Gastroesophageal sphincter (tissue), 4 donors: ENCODE measurements at regions not wholly inside any gene's neighbourhood (a gene's known extent, or its start where the extent isn't known, plus 50 kb on each side); places are given as distances from the start of the nearest gene placed in this dataset.

Experiments
- ATAC-seq: fragments of 150-250 bp; one replicate; pipeline ENCODE4 v1.9.1; 2016; ENCODE audit warnings: mild to moderate bottlenecking, moderate library complexity
- H3K27ac ChIP-seq, 4 donors: fragments of 200-600 bp; sonication (generic) in 3 of 4; 1 replicate in 3 of 4; 2 replicates in 1 of 4; pipeline ENCODE4 v1.5.1; 2016 to 2019
- H3K27me3 ChIP-seq: fragments of 200-600 bp; sonication (generic); one replicate; pipeline ENCODE4 v1.5.1; 2019
- H3K36me3 ChIP-seq, 2 donors: fragments of 200-600 bp; sonication (generic); one replicate each; pipeline ENCODE4 v1.5.1; 2019; ENCODE audit warnings: control low read depth in 1 of 2
- H3K4me1 ChIP-seq, 3 donors: fragments of 200-600 bp; sonication (generic); 1 replicate in 2 of 3; 2 replicates in 1 of 3; pipeline ENCODE4 v1.5.1; 2016 to 2019; ENCODE audit warnings: control low read depth in 2 of 3
- H3K4me3 ChIP-seq, 2 donors: fragments of 200-600 bp; sonication (generic); one replicate each; pipeline ENCODE4 v1.5.1; 2019; ENCODE audit warnings: mild to moderate bottlenecking in 1 of 2, moderate library complexity in 1 of 2
- H3K9me3 ChIP-seq, 3 donors: fragments of 200-600 bp; sonication (generic); one replicate each; pipeline ENCODE4 v1.5.1; 2017 to 2019; ENCODE audit warnings: control low read depth in 2 of 3
- EP300 ChIP-seq: sonication (generic); formaldehyde crosslinking; IDR thresholded peaks from one replicate; pipeline ENCODE4 v1.6.1; 2017; ENCODE audit warnings: antibody characterized with exemption, mild to moderate bottlenecking
- POLR2A ChIP-seq, 2 donors: fragments of 450-650 bp; IDR thresholded peaks; one replicate each; pipeline ENCODE4 v1.6.1; 2017; ENCODE audit warnings: antibody characterized with exemption in 2 of 2, mild to moderate bottlenecking in 2 of 2, moderate library complexity in 1 of 2
- POLR2AphosphoS5 ChIP-seq: sonication (generic); formaldehyde crosslinking; IDR thresholded peaks from one replicate; pipeline ENCODE4 v1.6.1; 2017; ENCODE audit warnings: antibody characterized with exemption
- WGBS, 2 donors: methylation state at CpG; one replicate each; pipeline ENCODE4 v1.1.5; 2018; ENCODE audit warnings: low coverage in 1 of 2; 5-methylcytosine and 5-hydroxymethylcytosine counted together
- TF ChIP-seq, protein P1 (sequence below), 4 experiments: fragments of 200-600 bp in 2 of 4; fragments of 450-650 bp in 2 of 4; sonication (generic) in 1 of 4; IDR thresholded peaks; one replicate each; pipeline ENCODE4 v1.5.1; 2017 to 2019; ENCODE audit warnings: antibody characterized with exemption in 4 of 4, mild to moderate bottlenecking in 2 of 4, moderate library complexity in 2 of 4

DNA sequence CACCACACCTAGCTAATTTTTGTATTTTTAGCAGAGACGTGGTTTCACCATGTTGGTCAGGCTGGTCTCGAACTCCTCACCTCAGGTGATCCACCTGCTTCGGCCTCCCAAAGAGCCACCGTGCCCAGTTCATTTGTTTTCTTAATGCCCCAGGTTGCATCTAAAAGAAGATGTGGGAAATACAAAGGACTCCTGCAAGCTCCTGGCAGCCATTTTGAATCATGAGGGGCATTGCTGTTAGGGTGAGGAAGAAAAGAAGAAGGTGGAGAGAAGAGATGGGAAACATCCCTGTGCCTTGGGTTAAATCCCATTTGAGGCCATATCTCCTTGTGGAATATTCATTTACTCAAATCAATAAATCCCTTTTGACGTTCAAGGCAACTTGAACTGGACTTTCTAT is 365.3 kb upstream of the ERCC4 start:
- WGBS, 2 donors, result 91 to 93% methylated on average over 1 to 4 of the region's 5 CpGs

DNA sequence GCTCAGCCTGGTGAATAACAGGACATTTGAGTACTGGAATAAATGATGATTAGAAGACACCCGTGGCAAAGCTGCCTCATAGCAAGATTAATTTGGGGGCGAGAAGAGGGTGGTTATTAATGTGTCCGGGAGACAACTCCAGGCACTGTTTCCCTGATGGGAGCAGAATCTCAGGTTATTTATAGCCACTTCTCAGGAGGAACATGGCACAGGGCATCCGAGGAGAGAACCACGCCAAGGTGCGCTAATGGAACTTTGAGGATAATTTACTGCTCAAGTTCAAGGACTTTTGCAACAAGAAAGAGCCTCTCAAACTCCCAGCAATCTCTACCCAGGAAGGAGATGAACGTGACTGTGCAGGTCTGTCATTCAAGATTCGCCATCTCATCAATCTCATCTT is 362.5 kb upstream of the ERCC4 start:
- no peaks in the 10 kb centered on the region for H3K9me3 ChIP-seq
- no peak for ATAC-seq
- H3K27ac ChIP-seq, result no peak overlapping the region
- peaks cover 3% of the 10 kb centered on the region for H3K27me3 ChIP-seq
- no peak for TF ChIP-seq EP300
- no peak for TF ChIP-seq POLR2A (IDR thresholded peaks at IDR 0.05)
- TF ChIP-seq, protein P1, sequence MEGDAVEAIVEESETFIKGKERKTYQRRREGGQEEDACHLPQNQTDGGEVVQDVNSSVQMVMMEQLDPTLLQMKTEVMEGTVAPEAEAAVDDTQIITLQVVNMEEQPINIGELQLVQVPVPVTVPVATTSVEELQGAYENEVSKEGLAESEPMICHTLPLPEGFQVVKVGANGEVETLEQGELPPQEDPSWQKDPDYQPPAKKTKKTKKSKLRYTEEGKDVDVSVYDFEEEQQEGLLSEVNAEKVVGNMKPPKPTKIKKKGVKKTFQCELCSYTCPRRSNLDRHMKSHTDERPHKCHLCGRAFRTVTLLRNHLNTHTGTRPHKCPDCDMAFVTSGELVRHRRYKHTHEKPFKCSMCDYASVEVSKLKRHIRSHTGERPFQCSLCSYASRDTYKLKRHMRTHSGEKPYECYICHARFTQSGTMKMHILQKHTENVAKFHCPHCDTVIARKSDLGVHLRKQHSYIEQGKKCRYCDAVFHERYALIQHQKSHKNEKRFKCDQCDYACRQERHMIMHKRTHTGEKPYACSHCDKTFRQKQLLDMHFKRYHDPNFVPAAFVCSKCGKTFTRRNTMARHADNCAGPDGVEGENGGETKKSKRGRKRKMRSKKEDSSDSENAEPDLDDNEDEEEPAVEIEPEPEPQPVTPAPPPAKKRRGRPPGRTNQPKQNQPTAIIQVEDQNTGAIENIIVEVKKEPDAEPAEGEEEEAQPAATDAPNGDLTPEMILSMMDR (IDR thresholded peaks at IDR 0.05), result no peak
- TF ChIP-seq POLR2AphosphoS5, result no peak
- H3K4me1 ChIP-seq, result peaks cover 0 to 4% (median 0%) of the 10 kb centered on the region in 3 donors
- WGBS, 2 donors, result 38 to 64% methylated on average over 8 of the region's 8 CpGs
- H3K4me3 ChIP-seq, result no peak overlapping the region
- H3K36me3 ChIP-seq, result no peaks in the 10 kb centered on the region

More for the DNA sequence above, 365.3 kb upstream of the ERCC4 start:
- no peak for ATAC-seq
- H3K4me3 ChIP-seq, result no peak overlapping the region
- H3K4me1 ChIP-seq, result peaks cover 0 to 7% (median 0%) of the 10 kb centered on the region in 3 donors
- no peak for TF ChIP-seq POLR2AphosphoS5
- H3K27me3 ChIP-seq, result peaks cover 3% of the 10 kb centered on the region
- H3K27ac ChIP-seq, result no peak overlapping the region
- no peaks in the 10 kb centered on the region for H3K9me3 ChIP-seq
- H3K36me3 ChIP-seq, result no peaks in the 10 kb centered on the region

DNA sequence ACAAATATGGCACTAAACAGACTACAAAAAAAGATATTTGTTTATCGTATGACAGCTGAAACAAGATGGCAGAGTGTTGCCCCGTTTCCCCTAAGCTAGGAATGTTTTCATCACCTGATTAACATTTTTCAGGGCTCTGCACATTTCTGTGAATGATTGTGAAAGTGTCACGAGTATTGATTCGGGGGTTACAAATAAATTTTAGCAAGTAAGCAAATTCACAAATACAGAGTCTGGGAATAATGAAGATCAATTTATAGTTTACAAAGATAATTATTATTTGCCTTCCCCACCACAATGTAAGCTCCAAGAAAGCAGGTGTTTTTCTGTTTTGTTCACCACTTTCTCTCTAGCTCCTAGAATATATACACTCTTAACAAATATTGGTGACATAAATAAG is 361.2 kb upstream of the ERCC4 start:
- Histone ChIP-seq H3K27ac (no peak overlapping the region), H3K4me3 (no peak overlapping the region), H3K27me3 (peaks cover 3% of the 10 kb centered on the region), H3K4me1 (no peaks in the 10 kb centered on the region), H3K36me3 (no peaks in the 10 kb centered on the region), H3K9me3 (no peaks in the 10 kb centered on the region)
- TF ChIP-seq POLR2AphosphoS5 (no peak), POLR2A (IDR thresholded peaks at IDR 0.05) (no peak), EP300 (no peak)
- TF ChIP-seq, protein P1 (IDR thresholded peaks at IDR 0.05), result no peak
- ATAC-seq, result no peak
- WGBS, 2 donors, result 80 to 84% methylated on average over 4 of the region's 4 CpGs

DNA sequence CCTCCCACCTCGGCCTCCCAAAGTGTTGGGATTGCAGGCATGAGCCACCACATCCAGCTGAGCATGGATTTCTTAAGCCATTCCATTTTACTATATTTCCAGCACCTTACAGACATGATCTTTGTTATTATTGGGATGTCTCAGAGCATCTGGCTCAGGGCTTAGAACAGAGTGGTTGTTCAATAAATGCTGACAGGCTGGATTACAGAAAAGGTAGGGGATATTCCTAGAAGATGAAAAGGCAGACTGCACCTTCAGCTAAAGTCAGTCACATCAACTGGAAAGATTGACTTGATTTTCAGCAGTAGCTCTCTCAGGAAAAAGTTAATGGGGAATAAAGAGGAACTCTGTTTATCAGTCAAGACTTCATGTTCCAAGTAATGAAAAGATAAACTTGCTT is 360.3 kb upstream of the ERCC4 start:
- no peaks in the 10 kb centered on the region for H3K27me3 ChIP-seq
- H3K27ac ChIP-seq, result no peak overlapping the region
- H3K4me1 ChIP-seq, result no peaks in the 10 kb centered on the region
- TF ChIP-seq, protein P1 (IDR thresholded peaks at IDR 0.05), result no peak
- TF ChIP-seq EP300 (no peak), POLR2A (IDR thresholded peaks at IDR 0.05) (no peak), POLR2AphosphoS5 (no peak)
- H3K4me3 ChIP-seq, result no peak overlapping the region
- no CpG with 5 or more reads among the region's 1 CpG for WGBS, 2 donors
- no peak for ATAC-seq
- no peaks in the 10 kb centered on the region for H3K36me3 ChIP-seq
- H3K9me3 ChIP-seq, result no peaks in the 10 kb centered on the region

DNA sequence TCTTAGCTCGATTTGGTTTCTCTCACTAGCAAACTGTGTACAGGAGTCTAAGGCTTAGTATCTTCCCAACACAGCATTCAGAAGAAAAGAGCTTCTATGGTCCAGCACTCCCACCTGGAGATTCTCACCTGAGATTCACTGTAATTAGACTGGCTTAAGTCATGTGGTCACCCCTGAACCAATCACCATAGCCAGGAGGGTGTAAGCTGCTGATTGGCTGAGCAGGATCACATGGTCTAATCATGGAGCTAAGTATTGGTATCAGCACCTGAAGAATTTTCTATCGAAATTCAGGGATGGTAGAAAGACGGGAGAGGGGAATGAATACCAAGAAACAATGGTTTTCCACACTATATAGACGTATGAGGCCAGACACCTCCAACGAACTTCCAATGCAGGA is 359.8 kb upstream of the ERCC4 start:
- Histone ChIP-seq H3K9me3 (no peaks in the 10 kb centered on the region), H3K36me3 (no peaks in the 10 kb centered on the region), H3K4me3 (no peak overlapping the region), H3K27me3 (no peaks in the 10 kb centered on the region), H3K27ac (no peak overlapping the region), H3K4me1 (no peaks in the 10 kb centered on the region)
- TF ChIP-seq EP300 (no peak), POLR2A (IDR thresholded peaks at IDR 0.05) (no peak), POLR2AphosphoS5 (no peak)
- TF ChIP-seq, protein P1 (IDR thresholded peaks at IDR 0.05), result no peak
- WGBS, 2 donors, result 83 to 89% methylated on average over 3 to 5 of the region's 5 CpGs
- no peak for ATAC-seq
